Epithelial cell of proximal tubule (primary cell): ENCODE measurements at regions not wholly inside any gene's neighbourhood (a gene's known extent, or its start where the extent isn't known, plus 50 kb on each side); places are given as distances from the start of the nearest gene placed in this dataset.

Source experiments
- DNase-seq: peaks from one replicate; pipeline ENCODE4 v3.0.0-alpha.2; 2011; ENCODE audit warnings: low read depth
- H3K4me3 ChIP-seq: 2 replicates; pipeline ENCODE4 v1.5.1; 2011; ENCODE audit warnings: low read depth, mild to moderate bottlenecking, low read length
- TF ChIP-seq, protein P1 (sequence below): conservative IDR thresholded peaks from 2 replicates; pipeline ENCODE4 v1.5.1; 2012; ENCODE audit warnings: low read depth, mild to moderate bottlenecking, low read length

DNA sequence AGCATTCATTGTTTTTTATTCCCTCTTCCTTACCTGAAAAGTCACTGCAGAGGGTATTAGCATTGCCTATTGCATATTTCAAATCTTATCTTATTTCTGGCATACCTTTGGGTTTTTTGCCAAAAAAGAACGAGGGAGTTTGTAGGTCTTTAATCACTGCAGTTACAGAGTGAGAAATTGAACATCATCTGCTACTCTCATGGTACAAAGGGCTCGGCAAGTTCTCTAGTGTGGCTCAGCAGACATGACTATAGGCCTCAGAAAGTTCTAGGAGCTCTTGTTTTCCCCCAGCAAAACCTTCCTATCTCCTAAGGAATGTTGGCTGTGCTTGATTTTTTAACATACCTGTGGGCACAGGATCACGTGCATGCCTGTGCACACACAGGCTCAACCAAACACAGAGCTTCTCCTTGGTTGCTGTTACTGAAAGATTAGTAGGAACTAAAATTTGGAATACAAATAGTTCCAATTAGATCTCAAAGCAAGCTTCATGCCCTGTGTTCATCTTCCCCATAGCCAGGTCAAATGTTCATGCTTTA lies 69.7 kb downstream of the CCDC185 start:
- no peak for DNase-seq
- no peak overlapping the region for H3K4me3 ChIP-seq
- TF ChIP-seq, protein P1, sequence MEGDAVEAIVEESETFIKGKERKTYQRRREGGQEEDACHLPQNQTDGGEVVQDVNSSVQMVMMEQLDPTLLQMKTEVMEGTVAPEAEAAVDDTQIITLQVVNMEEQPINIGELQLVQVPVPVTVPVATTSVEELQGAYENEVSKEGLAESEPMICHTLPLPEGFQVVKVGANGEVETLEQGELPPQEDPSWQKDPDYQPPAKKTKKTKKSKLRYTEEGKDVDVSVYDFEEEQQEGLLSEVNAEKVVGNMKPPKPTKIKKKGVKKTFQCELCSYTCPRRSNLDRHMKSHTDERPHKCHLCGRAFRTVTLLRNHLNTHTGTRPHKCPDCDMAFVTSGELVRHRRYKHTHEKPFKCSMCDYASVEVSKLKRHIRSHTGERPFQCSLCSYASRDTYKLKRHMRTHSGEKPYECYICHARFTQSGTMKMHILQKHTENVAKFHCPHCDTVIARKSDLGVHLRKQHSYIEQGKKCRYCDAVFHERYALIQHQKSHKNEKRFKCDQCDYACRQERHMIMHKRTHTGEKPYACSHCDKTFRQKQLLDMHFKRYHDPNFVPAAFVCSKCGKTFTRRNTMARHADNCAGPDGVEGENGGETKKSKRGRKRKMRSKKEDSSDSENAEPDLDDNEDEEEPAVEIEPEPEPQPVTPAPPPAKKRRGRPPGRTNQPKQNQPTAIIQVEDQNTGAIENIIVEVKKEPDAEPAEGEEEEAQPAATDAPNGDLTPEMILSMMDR, result no peak

DNA sequence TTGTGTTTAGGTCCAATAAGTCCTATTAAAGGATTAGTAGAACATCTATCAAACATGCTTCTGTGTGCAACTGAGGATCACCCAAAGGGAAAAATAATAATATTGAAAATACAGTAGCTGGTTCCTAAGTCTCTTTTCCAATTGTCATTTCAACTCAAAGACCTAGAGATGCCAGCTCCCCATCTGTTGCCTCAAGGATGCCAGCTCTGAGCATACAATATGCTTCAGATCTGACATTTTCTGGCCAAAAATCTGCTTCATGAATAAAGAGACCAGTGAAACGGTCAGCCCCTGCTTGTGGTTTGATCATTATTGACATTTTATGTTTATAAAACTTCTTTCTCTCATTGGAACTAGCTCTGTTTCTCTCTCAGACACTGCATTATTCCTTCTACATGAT lies 72.9 kb downstream of the CCDC185 start:
- H3K4me3 ChIP-seq, result no peak overlapping the region
- no peak for DNase-seq
- TF ChIP-seq, protein P1, result no peak

DNA sequence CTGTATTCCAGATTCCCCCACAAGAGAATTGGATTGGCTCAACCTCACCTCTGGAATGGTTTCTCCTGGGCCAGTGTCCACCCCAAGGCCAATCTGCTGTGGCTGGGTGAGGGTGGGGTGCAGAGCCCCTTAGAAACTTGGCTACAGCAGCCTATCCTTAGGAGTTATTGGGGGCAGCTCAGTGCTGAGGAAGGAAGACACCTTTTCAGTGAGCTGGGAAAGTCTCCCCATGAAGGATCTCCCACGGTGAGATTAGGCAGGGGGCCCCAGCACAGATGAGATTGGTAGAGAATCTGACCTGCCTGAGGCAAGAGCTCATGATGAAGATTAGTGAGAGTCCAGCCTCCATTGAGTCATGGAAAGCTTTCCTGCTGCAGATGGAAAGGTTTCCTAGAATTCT lies 78.4 kb downstream of the CCDC185 start:
- TF ChIP-seq, protein P1, result no peak
- H3K4me3 ChIP-seq, result no peak overlapping the region
- DNase-seq, result no peak

DNA sequence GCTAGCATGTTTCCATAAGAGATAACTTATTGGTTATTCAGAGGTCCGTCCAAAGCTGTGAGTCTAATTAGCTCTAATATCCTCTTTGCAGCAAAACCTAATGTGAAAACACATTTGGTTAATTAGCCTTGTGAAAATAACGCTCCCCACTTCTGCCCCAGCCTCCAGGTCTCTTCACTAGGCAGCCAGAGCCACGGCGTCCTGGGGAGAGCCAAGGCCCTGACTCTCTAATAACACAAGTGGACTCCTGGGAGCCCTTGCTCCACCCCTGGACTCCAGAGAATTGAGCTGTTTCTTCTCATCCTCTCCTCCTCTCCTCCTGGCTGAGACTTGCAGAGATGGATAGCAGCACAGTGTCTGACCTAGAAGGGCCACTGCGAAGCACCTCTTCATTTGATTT lies 78.8 kb downstream of the CCDC185 start:
- no peak overlapping the region for H3K4me3 ChIP-seq
- TF ChIP-seq, protein P1, result no peak
- no peak for DNase-seq

DNA sequence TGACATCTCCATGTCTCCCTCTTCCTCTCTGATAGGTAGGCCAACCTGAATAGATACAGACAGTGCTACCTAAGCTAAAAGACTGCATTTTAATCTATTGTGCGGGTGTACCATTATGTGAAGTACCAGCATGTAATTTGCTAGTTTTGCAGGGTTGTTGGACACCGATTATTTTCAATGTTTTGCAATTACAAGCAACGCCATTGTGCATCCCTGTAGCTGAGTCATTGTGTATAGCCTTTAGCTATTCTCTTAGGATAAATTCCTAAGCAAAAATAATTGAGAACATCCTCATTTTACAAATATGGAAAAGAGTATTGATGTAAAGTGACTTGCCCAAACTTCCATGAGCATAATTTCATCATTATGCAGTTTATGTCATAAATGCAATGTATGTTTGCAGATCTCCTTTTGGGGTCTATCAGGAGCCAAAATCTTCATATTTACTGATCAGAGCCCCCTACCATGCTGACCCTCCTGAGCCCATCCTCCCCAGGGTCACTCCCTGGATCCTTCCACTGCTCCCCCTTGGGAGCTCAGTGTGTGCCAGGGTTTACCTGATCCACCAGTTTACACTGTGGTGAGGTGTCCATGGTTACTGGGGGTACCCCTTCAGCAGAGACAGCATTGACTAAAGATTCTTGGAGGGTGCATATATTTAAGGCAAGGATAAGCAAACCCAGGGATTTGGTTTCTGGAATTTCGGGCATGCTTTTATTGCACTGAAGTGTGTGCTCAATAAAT lies 80.6 kb downstream of the CCDC185 start:
- H3K4me3 ChIP-seq, result no peak overlapping the region
- TF ChIP-seq, protein P1, result no peak
- no peak for DNase-seq

DNA sequence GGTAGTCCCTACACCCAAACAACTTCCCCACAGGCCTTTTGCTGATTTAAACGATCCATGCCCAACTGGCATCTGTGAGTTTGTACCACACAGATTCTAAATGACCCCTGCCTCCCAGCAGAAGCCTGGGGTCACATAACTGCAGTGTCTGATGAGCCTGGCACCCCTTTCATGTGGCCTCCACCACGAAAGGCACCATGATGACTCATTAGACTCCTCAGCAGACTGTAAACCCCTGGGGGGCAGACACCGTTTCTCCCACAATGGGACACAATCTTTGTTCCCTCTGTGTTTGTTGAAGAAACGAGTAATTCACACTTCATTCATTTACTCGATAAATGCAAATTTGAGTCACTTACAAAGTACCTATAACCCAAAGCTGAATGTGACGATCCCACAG lies 81.6 kb downstream of the CCDC185 start:
- H3K4me3 ChIP-seq, result no peak overlapping the region
- DNase-seq, result no peak
- TF ChIP-seq, protein P1, result no peak

DNA sequence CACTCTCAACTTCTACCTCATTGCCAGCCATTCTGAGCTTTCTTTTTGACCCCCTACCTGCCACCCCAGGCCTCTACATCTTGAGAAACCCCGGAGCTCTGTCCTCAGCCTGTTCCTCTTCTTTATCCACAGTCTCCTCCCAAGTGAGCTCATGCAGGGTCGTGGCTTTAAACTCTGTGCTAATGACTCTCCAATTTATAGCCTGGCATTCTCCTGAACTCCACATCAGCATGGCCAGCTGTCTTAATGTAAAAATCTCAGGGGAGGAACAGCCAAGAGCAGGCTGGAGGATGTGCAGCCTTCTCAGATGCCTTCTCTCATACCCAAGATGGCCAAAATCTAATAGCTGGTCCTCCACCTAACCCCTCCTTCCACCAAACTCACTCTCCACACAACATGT lies 84.2 kb downstream of the CCDC185 start:
- DNase-seq, result no peak
- TF ChIP-seq, protein P1, result no peak
- H3K4me3 ChIP-seq, result no peak overlapping the region
